ENCODE measurements at regions not wholly inside any gene's neighbourhood (a gene's known extent, or its start where the extent isn't known, plus 50 kb on each side); places are given as distances from the start of the nearest gene placed in this dataset.

DNA sequence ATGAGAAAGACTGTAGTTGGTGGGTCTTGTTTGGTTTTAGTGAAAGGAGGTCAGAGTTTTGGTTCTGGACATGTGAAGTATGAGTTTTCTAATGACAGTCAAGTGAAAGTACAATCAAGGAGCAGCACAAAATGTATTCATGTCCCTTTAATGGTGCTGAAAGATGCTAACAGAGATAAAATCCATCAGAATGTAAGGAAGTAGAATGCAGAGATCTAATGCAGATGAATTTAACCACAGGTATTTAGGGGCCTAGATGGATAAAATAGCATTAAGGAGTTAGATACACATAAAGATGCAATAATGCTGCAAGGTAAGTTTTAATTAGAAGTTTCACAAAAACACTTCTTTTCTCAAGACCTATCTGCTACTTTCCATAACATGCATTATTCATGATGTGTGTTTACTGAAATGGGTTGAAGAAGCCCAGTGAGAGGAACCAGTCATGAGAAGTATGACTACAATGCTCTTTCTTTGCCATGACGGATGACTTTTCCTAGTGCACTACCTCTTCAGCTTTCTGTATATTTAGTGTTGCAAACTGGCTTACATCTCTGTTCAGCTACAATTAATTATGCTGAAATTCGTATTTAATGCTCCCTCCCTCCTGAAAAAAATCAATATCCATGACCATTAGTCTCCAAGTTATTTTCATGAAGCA is 222.9 kb upstream of the HTR2A start:
- DNase-seq, result no peak

DNA sequence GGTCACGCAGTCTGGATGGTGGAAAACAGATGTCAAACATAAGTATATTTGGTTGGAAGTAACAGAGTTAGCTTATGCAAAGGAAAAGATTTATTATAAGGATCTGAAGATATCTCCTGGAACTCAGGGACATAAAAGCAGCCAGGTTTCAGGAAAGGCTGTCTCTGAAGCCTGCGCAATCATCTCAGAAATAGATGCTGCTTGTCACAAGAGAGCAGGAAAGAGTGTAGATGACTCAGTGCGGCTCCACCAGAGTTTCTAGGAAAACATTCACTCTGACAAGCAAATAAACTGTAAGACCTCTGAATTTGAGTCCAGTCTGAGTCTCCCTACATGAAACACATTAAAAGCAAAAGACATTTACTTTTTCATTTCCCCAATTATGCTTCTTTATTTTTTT is 220.4 kb upstream of the HTR2A start:
- DNase-seq, result no peak

DNA sequence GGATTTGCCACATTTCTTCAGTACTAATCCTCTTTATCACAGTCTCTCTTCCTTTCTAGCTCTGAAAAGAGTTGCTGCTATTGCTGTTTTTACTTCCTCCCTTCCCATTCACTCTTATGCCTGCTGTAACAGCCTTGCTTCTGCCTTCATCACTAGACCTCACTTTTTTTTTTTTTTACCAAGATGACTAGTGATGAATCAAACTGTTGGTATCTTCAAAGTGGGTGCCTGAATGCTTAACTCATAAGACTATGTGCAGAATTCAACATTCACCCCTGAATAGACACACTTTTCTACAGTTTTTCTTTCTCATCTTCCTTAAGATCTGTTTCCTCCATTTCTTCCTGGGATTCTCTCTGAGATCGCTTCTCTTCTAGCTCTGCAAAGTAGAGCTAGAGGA is 217.2 kb upstream of the HTR2A start:
- no peak for DNase-seq

- no peak for DNase-seq
Observed at GRCh38 chr13:47112903-47113299, 216.0 kb upstream of the HTR2A start.

DNA sequence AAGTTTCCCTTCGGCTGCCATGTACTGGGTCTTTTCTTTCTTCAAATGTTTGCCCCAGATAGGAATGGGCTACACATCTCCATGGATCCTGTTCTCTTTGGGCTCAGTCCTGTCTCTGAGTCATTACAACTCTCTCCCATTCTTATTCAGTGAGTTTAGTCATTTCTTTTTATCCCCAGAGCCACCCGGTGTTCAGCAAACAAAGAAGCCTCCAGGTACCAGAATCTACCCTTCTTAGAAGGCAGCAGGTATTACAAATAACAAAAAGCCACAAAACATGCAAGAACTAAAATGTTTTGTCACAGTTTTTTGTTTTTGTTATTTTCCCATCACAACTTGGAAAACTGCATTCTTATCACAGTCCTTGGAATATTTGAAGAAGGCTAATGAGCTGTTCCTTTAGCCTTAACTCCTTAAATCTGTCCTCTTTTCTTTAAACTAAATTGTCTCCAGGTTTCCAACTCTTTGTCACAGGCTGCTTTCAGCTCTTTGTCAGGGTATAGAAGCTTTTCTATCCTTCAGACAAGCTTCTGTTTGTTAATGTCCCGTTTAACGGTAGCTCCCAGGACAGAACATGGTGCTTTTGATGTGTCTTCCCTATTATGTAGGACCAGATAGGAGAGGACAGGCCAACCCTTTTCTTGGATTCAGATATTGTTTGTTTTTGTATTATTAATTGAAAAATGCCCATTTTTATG is 215.5 kb upstream of the HTR2A start:
- no peak for DNase-seq

DNA sequence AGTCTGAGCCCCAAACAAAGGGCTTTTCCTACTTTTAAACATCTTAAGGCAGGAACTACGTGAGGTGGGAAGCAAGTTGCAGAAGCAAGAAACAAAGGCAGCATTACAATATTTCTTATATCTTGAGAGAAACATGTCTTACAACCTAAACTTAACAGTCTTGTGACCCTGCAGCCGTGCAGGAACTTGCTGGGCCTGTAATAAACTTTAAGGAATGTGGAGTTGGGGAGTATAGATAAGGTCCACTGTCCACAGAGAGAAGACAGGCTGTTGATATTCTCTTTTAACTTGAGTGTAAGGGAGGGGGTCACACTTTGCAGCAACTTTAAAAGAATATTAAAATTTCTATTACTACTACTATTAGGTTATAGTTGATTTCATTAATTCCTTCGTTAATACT is 214.6 kb upstream of the HTR2A start:
- DNase-seq, result no peak

- DNase-seq, result no peak
Observed at GRCh38 chr13:47110833-47111240, 214.0 kb upstream of the HTR2A start.

- DNase-seq, result no peak
Observed at GRCh38 chr13:47110141-47110540, 213.3 kb upstream of the HTR2A start.

GRCh38 chr13:47109028-47109427 is 212.2 kb upstream of the HTR2A start:
- no peak for DNase-seq

DNA sequence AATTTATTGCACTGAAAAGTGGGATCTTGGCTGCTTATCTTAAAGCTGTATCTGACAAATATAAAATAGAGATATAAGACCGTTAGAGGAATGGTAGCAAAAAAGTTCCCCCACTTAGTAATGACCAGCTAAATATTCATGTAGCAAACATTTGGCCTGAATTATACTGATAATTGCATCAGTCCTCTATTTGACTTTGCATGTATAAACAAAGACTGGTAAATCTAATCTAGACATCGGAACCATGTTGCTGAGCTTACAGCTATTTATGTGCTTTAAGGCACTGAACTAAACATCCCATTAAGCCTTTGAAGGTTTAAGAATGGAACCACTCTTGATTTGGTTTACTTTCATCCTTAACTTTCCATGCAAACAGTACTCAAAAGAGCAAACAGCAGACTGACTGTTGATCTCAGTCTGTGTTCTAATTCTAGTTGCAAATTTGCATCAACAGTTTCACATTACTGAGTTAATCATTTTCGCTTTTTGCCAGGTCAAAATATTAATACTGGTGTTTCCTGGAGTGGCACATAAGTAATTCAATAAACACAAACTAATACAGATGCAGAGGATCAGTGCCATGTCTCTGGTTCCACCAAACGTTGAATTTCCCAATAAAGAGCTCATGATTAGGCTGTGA is 203.5 kb upstream of the HTR2A start:
- peak; percentile 11 to 14 for DNase-seq

DNA sequence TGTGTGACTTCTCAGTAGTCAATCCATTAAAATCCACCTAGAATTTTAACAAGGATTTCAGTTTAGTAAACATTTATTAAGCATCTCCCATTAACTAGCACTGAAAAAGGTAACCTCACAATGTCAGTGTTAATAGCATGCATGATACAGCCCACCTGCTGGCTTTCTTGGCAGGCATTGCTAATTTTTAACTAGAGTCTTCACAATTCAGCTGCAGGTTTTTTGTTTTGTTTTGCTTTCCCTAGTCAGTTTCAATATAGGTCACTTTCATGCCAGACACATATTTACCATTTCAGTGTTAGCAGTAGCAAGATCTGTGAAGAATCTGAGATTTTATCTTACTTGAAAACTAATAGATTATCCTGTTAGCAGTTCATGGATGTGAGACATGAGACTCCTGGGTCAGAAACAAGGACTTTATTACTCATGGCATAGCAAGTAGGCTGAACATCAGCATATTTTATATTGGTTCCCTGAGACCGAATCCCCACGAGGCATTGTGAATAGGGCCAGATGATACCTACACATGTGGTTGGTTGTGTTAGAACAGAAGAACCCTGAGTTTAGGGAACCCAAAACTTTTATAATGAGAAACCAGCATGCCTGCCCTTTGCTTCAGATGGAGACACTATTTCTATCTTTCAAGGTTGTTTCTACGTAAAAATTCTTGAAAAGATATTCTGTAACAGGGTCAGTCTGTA is 198.0 kb upstream of the HTR2A start:
- DNase-seq, result no peak

- no peak for DNase-seq
Observed at GRCh38 chr13:47092202-47092601, 195.3 kb upstream of the HTR2A start.

DNA sequence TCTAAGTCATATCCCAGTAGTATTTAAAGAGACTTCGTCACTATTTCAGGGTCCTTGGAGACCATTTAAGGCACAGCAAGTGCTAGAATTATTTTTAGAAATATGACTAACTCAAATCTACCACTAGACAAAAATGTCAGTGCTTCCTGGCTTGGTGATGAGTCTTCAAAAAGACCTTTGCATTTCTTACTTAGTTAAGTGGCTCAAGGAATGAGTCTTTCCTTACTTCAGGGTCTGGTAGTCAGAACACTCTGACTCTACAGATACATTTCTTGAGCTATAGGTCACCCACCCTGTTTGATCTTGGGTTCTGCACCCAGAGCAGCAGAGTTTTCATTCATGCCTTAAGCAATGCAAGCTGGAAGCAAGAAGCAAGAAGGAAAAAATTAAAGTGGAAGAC is 191.0 kb upstream of the HTR2A start:
- DNase-seq, result no peak

GRCh38 chr13:47087241-47087640 is 190.4 kb upstream of the HTR2A start:
- DNase-seq, result no peak

DNA sequence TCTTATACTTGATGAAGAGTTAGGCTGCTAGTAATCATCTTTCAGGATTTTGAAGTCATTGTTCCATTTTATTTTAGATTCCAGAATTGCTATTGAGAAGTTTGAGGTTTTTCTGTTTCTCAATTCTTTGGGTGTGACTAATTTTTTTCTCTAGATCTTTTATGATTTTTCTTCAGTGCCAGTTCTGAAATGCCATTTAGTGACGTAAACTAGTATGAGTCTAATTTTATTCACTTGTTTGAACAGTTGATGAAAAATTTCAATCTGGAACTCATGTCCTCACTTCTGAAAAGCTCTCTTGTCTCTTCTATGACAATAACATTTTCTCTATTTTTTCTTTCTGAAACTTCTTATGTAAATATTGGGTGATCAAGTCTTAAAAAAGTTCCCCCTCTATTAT is 188.5 kb upstream of the HTR2A start:
- DNase-seq, result no peak

- no peak for DNase-seq
Observed at GRCh38 chr13:47081850-47082249, 185.0 kb upstream of the HTR2A start.

DNA sequence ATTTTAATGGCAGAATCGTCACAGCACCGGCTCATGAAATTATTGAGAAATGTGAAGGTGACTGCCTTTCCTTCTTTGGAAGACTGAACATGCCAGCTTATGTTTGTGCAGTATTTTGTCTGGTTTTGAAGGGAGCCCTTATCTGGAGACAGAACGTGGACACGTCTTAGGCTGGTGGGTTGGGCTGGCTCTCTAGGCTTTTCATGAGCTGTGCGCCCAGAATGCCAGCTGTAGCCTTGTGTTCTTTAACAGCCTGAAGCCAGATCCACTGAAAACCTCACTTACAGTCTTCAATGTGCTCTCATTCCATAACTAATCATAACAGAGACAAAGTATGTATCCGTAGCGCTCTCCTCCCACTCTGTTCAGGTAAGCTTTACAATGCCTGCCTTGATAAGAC is 184.4 kb upstream of the HTR2A start:
- DNase-seq, result no peak

DNA sequence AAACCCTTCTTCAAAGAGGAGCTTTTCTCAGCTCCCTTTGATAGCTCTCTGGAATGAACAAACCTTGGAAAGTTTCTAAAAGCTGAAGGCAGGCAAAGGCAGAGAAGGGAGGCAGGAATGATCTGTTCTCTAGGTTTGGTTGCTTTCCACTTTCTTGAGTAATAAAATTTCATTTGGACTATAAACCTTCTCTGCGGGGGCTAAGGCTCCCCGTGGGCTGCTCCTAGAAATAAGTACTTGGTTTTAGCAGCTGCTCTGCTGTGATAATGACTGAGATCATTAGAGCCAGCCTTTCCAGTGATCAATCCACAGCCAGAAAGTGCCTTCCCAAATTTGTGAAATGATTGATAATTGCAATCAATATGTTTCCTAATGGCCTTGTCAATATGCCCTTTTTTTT is 183.8 kb upstream of the HTR2A start:
- DNase-seq, result no peak

- DNase-seq, result no peak
Observed at GRCh38 chr13:47076500-47076899, 179.6 kb upstream of the HTR2A start.

DNA sequence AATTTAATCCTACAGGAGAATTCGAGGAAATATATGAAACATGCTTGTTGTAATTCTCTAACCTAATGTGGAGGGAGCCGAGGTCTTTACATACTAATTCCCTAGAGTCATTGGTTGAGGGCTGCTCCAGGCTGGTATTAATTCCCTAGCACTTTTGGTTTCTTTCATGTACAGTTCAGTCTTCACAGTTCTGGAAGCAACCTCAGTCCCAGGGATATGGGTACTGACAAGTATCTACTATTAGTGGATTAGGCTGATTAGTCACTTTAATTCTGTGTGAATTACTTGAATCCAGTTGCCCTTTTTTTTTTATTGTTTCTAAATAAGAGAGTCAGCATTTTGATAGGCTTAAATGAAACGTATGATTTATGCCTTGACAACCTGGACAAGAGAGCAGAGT is 172.3 kb upstream of the HTR2A start:
- DNase-seq, result no peak

DNA sequence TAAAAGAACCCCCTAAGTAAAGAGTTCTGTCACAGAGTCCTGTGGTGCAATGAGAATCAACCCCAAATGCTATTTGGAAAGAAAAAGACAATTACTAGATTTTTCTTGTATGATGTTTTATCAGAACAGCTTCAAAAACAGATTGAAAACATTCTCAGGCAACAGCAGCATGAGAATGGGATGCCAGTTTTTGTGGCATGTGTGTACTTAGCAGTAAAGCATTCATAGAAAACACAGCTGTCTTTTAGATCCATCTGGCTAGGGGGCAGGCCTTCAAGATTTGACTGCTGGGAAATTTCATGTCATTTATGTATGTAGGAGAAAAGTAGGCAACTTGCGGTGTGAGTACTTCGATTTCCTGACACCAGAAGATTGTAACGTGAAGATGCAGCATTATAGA is 170.5 kb upstream of the HTR2A start:
- DNase-seq, result no peak

GRCh38 chr13:47066226-47066625 is 169.4 kb upstream of the HTR2A start:
- DNase-seq, result no peak

GRCh38 chr13:47064381-47064780 is 167.5 kb upstream of the HTR2A start:
- no peak for DNase-seq
